HEK293 (cell line): ENCODE measurements at regions not wholly inside any gene's neighbourhood (a gene's known extent, or its start where the extent isn't known, plus 50 kb on each side); places are given as distances from the start of the nearest gene placed in this dataset.
"Not testable (repeated sequence)": the region's sequence is repeated elsewhere in the genome, so short reads cannot be mapped to it uniquely, and the experiment has no call there.

Source experiments
- CTCF ChIP-seq: fragments of 450-650 bp; formaldehyde crosslinking; IDR thresholded peaks from 2 replicates; pipeline ENCODE4 v1.5.1; 2016; ENCODE audit warnings: missing biosample characterization, missing genetic modification characterization
- ZNF561 ChIP-seq: fragments of 450-650 bp; IDR thresholded peaks from 2 replicates; pipeline ENCODE4 v1.5.1; 2018; ENCODE audit warnings: missing biosample characterization, missing genetic modification characterization, borderline replicate concordance
- ZNF658 ChIP-seq: fragments of 450-650 bp; formaldehyde crosslinking; IDR thresholded peaks from 2 replicates; pipeline ENCODE4; 2016; ENCODE audit warnings: missing biosample characterization, missing genetic modification characterization

GRCh38 chr15:20279056-20279455 lies 262.5 kb downstream of the GOLGA6L6 start:
- not testable (repeated sequence) for TF ChIP-seq CTCF; ZNF658 (tag by site-specific recombination); ZNF561
